K562 (cell line): ENCODE measurements at regions not wholly inside any gene's neighbourhood (a gene's known extent, or its start where the extent isn't known, plus 50 kb on each side); places are given as distances from the start of the nearest gene placed in this dataset.

ENCODE experiments used
- FOS ChIP-seq: IDR thresholded peaks from 3 replicates; pipeline ENCODE4 v1.6.1; 2011; ENCODE audit not compliant: insufficient read length; ENCODE audit errors: extremely low read depth
- GABPB1 ChIP-seq: sonication (generic); formaldehyde crosslinking; IDR thresholded peaks from 2 replicates; pipeline ENCODE4 v1.8.0; 2022; ENCODE audit warnings: mild to moderate bottlenecking, missing genetic modification reagents
- PHTF2 ChIP-seq: fragments of 250-450 bp; sonication (Bioruptor Pico); IDR thresholded peaks from 2 replicates; pipeline ENCODE4 v1.5.0; 2021; ENCODE audit warnings: mild to moderate bottlenecking
- SETDB1 ChIP-seq: IDR thresholded peaks from one replicate; pipeline ENCODE4 v1.6.1; 2012; ENCODE audit warnings: low read length, control low read depth, inconsistent platforms
- SIN3B ChIP-seq: fragments of 450-650 bp; IDR thresholded peaks from 2 replicates; pipeline ENCODE4 v1.6.1; 2017; ENCODE audit warnings: low read depth, mild to moderate bottlenecking, moderate library complexity
- ZNF121 ChIP-seq: sonication (generic); formaldehyde crosslinking; conservative IDR thresholded peaks from 2 replicates; pipeline ENCODE4 v1.8.0; 2022; ENCODE audit warnings: missing genetic modification reagents

DNA sequence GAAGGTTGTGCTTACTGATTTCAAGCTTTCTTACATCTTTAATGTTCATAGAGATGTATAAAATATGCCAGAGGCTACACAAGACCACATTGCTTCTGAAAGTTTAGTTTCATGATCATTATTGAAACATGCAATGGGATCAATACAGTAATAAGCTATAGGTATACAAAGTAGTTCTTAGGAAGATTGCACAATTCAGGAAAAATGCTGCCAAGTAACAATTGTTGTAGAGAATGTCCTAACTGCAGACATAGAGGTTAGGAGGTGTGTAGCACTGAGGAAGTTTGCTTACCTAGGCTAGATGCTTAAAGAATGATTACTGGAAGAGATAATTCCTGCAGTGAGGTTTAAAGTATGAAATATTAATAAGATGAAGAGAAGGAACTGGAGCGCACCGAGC lies 259.5 kb upstream of the CYRIA start:
- TF ChIP-seq FOS (no peak), PHTF2 (CRISPR knock-in tag) (no peak), SETDB1 (no peak), ZNF121 (no peak), GABPB1 (CRISPR knock-in tag) (no peak), SIN3B (no peak)
